ENCODE measurements at regions not wholly inside any gene's neighbourhood (a gene's known extent, or its start where the extent isn't known, plus 50 kb on each side); places are given as distances from the start of the nearest gene placed in this dataset.

DNA sequence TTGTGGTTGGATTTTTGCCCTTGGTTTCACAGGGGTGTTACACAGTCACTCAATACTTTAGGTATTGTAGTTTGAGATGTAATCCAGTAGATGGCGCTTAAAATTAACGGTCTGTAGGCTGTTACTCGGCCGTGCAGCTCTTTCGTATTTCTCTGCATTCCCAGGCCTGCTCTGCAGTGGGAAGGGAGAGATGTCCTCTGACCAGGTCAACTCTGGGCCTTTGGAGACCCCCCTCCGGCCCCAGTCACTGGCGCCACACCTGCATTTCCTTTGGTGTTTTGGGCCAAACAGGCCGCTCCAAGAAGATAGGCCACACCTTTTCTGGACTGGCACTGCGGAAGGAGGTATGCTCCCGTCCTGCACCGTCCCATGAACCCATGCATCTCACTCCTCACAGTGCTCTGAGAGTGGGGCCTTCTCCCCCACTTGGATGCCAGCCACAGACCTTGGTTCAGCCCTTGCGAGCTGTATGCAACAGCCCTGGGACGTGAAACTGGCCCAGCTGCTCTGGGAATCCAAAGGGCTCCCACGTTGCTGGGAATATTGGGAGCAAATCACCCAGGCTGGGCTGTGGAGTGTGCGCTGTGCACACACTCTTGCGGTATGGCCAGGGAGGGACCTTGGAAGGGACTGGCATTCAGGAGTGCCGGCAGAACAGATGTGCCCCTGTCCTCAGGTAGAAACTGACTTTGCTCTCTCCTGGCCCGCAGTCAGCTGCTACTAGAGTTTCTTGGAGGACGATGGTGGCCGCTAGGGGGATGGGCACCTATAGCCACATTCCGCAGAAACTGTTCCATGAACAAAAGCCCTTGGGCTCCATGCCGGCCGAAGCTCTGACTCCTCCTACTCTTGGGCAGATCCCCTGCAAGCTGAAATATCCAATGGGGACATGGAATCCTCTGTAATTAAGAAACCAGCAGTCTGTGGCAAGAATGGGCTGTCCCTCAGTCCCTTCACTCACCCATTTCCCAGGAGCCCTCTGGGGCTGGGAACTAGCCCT lies 410.5 kb upstream of the CADM2 start:
- H3K36me3 ChIP-seq: no peaks in the 10 kb centered on the region
- TF ChIP-seq, protein P1, sequence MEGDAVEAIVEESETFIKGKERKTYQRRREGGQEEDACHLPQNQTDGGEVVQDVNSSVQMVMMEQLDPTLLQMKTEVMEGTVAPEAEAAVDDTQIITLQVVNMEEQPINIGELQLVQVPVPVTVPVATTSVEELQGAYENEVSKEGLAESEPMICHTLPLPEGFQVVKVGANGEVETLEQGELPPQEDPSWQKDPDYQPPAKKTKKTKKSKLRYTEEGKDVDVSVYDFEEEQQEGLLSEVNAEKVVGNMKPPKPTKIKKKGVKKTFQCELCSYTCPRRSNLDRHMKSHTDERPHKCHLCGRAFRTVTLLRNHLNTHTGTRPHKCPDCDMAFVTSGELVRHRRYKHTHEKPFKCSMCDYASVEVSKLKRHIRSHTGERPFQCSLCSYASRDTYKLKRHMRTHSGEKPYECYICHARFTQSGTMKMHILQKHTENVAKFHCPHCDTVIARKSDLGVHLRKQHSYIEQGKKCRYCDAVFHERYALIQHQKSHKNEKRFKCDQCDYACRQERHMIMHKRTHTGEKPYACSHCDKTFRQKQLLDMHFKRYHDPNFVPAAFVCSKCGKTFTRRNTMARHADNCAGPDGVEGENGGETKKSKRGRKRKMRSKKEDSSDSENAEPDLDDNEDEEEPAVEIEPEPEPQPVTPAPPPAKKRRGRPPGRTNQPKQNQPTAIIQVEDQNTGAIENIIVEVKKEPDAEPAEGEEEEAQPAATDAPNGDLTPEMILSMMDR (IDR thresholded peaks at IDR 0.05; ENCODE audit: low read depth, low read length): peak; percentile 59
- DNase-seq: peak; percentile 17
- H3K4me3 ChIP-seq (ENCODE audit: low read depth, low read length): no peak overlapping the region
- H3K27ac ChIP-seq: no peak overlapping the region
- H3K9me3 ChIP-seq (ENCODE audit: severe bottlenecking): no peaks in the 10 kb centered on the region
- no peaks in the 10 kb centered on the region for H3K27me3 ChIP-seq (ENCODE audit: insufficient read depth, low read depth, severe bottlenecking)

DNA sequence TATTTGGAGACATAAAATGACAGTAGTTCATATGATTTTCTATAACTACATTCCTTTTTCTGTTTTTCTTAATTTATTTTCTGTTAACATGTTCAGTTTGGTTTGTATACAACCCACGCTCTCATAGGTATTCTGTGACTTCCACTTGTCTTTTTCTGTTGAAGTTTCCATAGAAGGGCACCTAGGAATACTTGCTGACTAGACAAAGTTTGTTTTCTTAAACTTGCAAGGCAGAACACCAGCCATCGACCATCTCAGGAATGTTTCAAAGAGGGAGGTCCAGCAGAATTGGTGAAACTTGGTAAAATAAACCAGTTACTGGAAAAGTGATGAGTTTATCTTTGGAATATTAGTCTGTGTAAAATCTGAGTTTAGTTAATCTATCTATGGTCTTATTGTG lies 403.2 kb upstream of the CADM2 start:
- DNase-seq: no peak
- Histone ChIP-seq H3K27ac (no peak overlapping the region), H3K36me3 (no peaks in the 10 kb centered on the region), H3K9me3 (ENCODE audit: severe bottlenecking) (no peaks in the 10 kb centered on the region), H3K4me3 (ENCODE audit: low read depth, low read length) (no peak overlapping the region), H3K27me3 (ENCODE audit: insufficient read depth, low read depth, severe bottlenecking) (no peaks in the 10 kb centered on the region)
- TF ChIP-seq, protein P1 (IDR thresholded peaks at IDR 0.05; ENCODE audit: low read depth, low read length): no peak

DNA sequence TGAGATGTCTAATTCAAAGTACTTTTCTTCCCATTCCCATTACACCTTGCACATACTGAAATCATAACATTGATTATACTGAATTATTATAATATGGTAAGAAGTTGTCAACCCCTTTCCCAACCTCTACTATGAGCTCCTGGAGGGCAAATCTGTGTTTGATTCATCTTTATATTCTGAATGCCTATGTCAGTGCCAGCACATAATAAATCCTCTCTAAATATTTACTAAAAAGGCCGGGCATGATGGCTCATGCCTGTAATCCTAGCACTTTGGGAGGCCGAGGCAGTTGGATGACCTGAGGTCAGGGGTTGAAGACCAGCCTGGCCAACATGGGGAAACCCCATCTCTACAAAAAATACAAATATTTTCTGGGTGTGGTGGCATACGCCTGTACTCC lies 392.5 kb upstream of the CADM2 start:
- no peaks in the 10 kb centered on the region for H3K27me3 ChIP-seq (ENCODE audit: insufficient read depth, low read depth, severe bottlenecking)
- H3K27ac ChIP-seq: no peak overlapping the region
- H3K4me3 ChIP-seq (ENCODE audit: low read depth, low read length): no peak overlapping the region
- H3K36me3 ChIP-seq: no peaks in the 10 kb centered on the region
- TF ChIP-seq, protein P1 (IDR thresholded peaks at IDR 0.05; ENCODE audit: low read depth, low read length): no peak
- no peaks in the 10 kb centered on the region for H3K9me3 ChIP-seq (ENCODE audit: severe bottlenecking)
- no peak for DNase-seq

DNA sequence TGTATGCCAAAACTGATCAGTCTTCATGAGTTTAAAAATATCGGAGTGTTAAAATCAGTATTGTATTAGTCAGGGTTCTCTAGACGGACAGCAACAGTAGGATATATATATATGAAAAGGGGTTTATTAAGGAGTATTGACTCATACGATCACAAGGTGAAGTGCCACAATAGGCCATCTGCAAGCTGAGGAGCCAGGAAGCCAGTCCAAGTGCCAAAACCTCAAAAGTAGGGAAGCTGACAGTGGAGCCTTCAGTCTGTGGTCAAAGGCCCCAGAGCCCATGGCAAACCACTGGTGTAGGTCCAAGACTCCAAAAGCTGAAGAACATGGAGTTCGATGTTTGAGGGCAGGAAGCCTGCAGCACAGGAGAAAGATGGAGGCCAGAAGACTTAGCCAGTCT lies 391.0 kb upstream of the CADM2 start:
- Histone ChIP-seq H3K27me3 (ENCODE audit: insufficient read depth, low read depth, severe bottlenecking) (no peaks in the 10 kb centered on the region), H3K36me3 (no peaks in the 10 kb centered on the region), H3K4me3 (ENCODE audit: low read depth, low read length) (no peak overlapping the region), H3K27ac (no peak overlapping the region), H3K9me3 (ENCODE audit: severe bottlenecking) (no peaks in the 10 kb centered on the region)
- DNase-seq: no peak
- TF ChIP-seq, protein P1 (IDR thresholded peaks at IDR 0.05; ENCODE audit: low read depth, low read length): no peak

DNA sequence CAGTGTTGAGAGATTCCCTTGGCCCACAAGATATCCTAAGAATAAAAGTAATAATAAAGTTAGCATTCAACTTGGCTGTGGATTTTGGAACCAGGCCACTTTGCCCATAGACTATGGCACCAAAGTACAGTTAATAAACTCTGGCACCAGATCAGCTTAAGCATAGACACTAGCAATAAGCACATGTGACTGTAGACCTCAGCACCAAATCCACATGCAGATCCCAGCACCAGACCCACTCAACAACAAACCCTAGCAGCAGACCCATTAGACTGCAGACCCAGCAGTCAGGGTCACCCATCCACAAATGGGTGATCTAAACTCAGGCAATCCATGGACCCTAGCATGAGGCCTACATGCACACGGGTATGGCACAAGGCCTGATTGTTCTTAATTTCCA lies 384.8 kb upstream of the CADM2 start:
- H3K9me3 ChIP-seq (ENCODE audit: severe bottlenecking): peaks cover 3% of the 10 kb centered on the region
- H3K4me3 ChIP-seq (ENCODE audit: low read depth, low read length): no peak overlapping the region
- H3K36me3 ChIP-seq: no peaks in the 10 kb centered on the region
- no peak for DNase-seq
- no peak overlapping the region for H3K27ac ChIP-seq
- no peaks in the 10 kb centered on the region for H3K27me3 ChIP-seq (ENCODE audit: insufficient read depth, low read depth, severe bottlenecking)
- TF ChIP-seq, protein P1 (IDR thresholded peaks at IDR 0.05; ENCODE audit: low read depth, low read length): no peak
